ENCODE measurements at regions not wholly inside any gene's neighbourhood (a gene's known extent, or its start where the extent isn't known, plus 50 kb on each side); places are given as distances from the start of the nearest gene placed in this dataset.
"Not testable (repeated sequence)": the region's sequence is repeated elsewhere in the genome, so short reads cannot be mapped to it uniquely, and the experiment has no call there.

DNA sequence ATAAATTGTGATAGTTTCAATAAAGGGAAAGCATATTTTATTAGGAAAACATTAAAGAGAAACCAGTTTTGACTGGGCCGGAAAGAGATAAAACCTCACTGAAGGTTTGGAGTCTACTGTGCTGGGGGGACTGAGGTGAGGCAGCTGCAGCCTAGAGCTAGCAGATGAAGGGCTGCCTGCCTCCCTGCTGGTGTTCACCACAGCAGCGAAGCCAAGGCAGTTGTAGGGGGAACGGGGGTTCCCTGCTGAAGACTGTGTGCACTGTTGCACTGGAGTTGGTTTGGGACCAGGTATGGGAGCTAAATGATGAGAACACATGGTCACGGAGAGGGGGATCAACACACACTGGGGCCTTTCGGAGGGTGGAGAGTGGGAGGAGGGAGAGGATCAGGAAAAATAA lies 546.5 kb upstream of the SMIM31 start:
- no peak for DNase-seq

DNA sequence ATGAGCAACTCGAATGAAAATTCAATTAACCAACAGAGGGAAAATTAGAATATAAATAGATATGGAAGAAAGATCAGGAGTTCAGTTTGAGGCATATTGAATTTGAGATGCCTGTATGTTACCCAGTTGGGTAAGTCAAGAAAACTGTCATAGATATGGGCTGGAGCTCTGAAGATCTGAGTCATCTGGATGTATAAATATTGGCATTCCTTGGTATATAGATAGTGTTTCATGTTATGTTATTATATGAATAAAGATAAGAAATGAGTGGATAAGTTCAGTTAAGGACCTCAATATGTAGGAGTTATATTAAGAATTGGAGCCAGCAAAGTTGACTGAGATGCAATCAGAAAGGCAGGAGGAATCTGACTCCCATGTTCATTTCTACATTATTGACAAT lies 543.6 kb upstream of the SMIM31 start:
- DNase-seq, result no peak

DNA sequence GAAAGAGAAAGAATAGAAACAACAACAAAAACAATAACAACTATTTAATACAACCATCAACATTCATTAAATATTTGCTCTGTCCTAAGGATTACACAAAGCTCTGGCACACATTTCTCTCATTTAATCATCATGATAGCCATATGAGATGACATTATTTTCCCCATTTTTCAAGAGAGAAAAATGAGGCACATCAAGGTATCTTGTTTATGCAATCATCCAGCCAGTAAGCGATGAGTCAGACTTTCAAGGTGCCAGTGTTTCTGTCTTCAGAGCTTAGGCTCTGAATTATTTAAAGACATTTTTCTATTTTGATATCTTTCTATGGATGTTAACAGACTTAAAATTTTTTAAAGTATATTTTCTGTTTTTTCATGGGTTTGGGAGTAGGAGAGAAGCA lies 541.8 kb upstream of the SMIM31 start:
- DNase-seq, result no peak

DNA sequence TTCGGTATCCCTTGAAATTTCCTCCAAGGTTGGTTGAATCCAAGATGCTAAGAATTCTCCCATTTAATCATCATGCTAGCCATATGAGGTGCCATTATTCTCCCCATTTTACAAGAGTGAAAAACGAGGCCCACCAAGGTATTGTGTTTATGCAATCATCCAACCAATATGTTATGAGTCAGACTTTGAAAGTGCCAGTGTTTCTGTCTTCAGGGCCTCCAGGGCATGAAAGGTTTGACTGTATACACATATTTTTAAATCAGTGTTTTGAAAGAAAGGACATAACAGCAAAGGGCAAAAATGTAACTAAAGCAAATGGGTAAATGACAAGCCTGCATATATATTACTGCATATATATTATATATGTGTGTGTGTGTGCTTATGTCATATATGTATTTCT lies 541.2 kb upstream of the SMIM31 start:
- DNase-seq, result no peak

DNA sequence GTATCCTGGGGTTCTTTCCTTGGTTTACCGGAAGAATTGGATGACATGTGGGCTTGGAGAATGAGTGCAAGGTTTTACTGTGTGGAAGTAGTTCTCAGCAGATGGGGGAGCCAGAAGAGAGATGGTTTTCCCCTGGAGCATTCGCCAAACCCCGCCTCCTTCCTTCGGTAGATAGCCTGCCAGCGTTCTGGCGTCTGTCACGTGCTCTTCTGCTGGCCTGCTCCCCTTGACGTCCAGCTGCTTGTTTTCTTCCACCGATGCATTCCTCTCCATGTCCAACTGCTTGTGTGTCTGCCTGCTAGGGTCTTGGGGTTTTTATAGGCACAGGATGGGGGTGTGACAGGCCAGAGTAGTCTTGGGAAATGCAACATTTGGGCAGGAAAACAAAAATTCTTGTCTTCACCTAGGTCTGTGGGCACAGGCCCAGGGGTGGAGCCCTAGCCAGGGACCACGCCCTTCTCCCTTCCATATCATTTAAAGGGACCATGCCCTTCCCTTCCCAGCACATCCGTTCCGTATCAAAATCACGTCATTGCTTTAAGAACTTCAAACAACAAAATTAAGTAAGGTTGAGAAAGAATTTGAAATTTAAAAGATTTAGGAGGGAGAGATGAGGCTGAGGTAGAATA lies 538.7 kb upstream of the SMIM31 start:
- DNase-seq, result no peak

DNA sequence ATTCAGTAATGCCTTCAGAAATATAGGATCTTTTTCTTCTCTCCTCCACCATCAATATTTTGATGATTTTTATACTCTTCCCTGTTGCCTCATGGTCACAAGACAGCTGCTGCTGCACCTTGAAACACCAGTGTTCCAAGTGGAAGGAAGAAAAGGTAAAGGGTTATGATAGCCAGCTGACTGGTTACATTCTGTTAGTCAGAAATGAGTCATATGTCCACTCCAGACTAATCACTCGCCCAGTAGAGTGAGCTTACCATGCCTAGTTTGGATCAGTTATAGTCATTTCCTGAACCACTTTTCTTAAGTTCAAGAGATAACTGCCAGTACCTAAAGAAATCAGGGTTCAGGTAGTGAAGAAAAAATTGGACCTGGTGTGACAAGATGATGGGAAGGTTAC lies 532.3 kb upstream of the SMIM31 start:
- no peak for DNase-seq

DNA sequence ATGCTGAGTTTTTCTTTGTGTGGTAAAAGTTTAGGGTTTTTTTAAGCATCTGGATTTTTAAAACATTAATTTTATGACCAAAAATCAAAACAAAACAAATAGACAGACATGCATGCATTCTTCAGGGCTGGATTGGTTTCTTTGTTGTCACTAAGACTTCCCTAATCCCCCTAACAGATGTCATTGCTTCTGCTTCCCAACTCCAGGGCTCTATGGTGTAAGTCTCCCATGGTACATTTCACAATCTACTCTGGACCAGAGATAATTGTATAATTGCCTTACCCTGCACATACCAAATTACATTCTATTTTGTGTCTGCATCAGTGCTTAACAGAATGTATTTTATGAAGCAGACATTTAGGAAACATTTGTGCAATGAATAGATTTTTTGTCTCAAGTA lies 529.1 kb upstream of the SMIM31 start:
- DNase-seq, result no peak

DNA sequence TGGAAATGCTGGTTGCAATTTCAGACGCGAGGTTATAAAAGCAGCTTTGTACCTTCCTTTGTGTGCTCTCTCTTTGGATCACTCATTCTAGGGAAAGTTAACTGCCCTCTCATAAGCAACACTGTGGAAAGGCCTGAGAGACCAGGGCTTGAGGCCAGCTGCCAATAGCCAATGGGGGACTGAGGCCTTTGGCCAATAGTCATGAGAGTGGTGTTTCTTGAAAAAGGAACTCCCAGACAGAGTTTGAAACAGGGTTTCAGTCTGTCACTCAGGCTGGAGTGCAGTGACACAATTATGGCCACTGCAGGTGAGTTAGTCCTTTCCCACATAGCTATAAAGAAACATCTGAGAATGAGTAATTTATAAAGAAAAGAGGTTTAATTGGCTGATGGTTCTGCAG lies 524.7 kb upstream of the SMIM31 start:
- no peak for DNase-seq

DNA sequence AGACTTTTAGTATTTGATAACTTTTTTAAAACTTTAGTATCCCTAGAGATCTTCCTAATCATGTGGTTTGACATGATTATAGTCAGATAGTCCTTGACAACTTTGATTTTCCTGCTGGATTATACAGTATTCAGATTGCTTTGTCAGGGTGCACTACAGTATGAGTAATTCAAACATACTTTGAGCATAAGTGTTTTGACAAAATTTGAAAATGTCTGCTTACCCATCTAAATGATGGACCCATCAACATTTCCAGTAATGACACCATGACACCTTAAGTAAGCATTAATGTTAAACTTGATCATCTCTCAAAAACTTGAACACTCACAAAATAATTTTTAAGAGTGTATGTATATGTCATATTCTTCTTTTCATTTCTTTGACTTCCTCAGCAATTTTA lies 514.5 kb upstream of the SMIM31 start:
- DNase-seq, result no peak

DNA sequence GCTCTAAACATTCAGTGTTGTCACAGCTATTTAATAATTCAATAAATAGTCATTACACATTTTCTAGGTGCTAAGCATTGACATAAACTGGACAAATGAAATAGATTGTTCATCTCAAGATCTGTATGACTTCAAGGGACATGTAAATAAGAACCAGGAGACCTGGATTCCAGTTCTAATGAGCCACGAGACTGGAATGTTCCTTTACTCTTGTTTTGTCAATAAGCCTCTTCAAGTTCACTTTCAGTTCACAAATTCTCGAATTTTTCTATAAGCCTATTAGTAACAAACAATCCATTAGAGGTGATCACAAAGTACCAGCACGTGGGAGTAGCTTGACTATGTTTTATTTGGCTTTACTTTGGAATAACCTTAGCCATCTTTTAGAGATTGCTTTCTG lies 514.0 kb upstream of the SMIM31 start:
- no peak for DNase-seq

DNA sequence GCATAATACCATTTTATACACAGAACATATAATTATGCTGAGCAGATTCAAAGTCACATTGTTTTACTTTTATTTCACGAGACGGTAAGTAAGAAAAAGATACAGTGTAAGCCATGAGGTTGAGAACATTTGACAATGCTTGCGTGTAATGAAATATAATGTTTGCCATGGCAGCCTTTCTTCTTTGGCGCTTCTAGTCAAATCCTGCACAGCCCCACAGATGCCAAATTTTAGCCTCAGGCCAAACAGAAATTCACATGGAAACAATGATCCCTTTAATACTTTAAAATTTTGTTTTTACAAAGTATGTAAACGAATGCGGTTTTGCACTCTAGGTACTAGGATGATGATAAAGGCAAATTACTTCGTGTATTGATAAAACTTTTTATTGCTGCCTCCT lies 502.7 kb upstream of the SMIM31 start:
- no peak for DNase-seq

DNA sequence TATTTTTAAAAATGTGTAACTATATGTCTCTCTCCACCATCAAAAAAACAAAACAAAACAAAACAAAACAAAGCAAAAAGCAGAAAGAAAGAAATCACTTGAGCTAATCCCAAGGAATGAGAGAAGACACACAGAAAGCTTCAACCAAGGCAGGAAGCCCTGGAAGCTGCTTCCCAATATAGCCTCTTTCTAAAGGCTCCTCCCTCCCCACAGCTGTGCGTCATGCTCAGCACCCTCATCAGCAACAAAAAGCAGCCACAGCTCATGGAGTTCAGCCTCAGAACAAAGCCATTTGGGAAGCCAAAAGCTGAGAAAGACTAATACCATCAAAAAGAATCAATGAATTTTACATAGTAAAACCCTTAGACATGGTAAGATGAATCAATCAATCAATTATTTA lies 501.6 kb upstream of the SMIM31 start:
- DNase-seq, result no peak

DNA sequence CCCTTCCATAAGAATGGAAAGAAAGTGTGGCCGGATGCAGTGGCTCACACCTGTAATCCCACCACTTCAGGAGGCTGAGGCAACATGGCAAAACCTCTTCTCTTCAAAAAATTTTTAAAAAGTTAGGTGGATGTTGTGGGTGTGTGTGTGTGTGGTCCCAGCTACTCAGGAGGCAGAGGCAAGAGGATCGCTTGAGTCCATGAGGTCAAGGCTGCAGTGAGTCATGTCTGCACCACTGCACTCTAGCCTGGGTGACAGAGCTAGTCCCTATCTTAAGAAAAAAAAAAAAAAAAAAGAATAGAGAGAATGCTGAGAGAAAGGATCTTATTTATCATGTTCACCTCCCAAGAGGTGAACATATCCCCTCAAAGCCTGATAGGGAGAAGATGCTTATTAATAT lies 492.1 kb upstream of the SMIM31 start:
- no peak for DNase-seq

DNA sequence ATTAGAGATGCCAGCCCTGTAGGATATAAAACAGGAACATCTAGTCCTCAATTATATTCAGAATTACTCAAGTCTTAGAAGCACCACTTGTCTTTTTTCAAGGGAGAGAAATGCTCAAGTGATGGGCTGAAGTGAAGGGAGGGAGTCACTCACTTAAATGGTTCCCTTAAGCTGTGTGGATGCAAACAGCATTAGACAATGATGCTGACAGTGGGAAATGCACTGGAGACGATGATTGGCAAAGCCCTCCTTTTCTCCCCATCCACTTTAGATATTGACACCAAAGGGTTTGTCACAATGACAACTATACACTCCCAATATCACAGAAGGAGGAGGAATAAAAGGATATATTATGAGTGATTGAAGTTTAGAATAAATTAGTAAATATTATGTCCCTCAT lies 491.4 kb upstream of the SMIM31 start:
- not testable (repeated sequence) for DNase-seq

DNA sequence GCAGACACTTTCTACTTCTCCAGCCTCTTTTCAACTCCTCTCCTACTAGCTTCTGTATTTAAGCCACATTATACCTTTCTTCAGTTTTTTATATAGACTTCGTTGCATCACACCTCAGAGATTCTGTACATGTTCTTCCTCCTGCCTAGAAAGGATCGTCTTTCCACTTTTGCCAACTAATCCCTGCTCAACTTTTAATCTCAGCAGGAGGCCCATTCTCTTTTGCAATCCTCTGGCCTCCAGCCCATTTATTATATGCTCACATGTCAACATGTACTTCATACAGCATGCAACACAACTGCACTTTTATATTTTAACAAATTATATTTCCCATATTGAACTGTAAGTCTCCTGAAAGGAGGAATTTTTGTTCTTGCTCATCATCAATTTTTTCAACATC lies 476.5 kb upstream of the SMIM31 start:
- DNase-seq, result not testable (repeated sequence)

DNA sequence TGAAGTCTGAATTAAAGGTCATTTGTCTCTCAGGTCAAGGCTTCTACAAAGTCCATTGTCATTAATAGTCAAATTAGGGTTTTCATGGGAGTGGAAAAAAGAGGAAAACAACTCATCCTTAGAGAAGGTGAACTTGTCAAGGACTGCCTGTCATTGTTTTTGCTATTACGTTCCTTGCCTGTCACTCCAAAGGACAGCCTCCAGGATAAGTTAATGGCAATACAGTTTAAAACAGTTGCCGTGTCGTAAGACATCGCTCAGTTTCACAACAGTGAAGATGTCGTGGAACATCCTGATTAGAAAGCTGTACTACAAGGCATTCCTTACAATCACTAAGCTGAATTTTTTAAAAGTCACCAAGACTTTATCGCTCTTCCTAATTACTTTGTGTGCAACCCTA lies 466.8 kb upstream of the SMIM31 start:
- DNase-seq, result no peak

DNA sequence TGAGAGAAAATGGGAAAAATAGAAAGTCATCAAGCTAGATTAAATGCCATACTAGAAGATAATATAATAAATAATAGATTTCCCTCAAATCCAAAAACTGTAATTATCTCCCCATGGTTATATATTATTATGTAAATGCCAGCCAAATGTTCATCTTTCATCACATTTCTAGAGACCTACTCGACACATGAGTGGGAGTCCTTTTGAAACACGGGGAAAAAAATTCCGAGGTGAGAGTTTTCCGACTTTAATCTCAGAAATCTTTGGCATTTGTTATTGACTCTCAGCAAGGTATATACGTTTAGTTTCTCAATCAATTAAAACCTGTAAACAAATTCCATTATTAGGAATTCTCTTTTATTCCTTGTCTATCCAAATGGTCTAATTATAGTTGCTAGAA lies 465.4 kb upstream of the SMIM31 start:
- no peak for DNase-seq

DNA sequence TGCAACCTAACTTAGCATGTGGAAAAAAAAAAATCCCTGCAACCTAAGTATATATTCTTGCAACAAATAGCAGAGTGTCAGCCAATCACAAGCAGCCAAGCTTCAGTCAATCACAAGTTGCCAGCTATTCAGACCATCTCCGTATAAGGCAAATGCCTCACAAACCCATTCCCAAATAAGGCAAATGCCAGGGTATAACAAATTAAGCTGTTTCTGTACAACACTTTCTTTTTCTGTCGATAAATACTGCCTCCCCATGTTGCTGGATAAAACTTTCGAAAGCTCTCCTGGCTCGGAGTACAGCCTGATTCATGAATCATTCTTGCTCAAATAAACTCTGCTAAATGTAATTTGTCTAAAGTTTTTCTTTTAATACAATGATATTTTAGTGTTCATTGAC lies 460.7 kb upstream of the SMIM31 start:
- DNase-seq, result no peak

DNA sequence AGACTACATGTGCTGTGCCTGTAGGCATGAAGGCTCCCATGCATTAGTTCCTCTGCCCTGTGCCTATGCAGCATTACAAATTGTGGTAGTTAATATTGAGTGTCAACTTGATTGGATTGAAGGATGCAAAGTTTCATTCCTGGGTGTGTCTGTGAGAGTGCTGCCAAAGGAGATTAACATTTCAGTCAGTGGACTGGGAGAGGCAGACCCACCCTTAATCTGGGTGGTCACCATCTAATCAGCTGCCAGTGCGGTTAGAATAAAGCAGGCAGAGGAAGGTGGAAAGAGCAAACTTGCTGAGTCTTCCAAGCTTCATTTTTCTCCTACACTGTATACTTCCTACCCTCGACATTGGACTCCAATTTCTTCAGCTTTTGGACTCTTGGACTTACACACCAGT lies 460.2 kb upstream of the SMIM31 start:
- DNase-seq, result no peak

DNA sequence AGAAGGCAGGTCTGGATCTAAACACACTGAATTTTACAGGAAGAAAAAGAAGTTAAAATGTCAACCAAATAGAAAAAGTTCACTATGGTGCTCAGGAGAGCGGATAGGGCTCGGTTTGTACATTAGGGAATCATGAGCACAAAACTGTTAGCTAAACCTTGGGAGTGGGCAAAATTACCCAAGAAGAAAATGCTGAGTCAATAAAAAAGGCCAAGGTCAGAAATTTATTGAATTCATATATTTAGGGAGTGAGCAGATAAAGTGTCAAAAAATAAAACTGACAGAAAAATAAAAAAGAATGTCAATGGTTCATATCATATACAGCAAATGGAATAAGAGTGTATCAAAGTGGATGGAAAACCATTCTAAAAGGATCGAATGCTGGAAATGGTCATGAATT lies 452.5 kb upstream of the SMIM31 start:
- DNase-seq, result no peak

DNA sequence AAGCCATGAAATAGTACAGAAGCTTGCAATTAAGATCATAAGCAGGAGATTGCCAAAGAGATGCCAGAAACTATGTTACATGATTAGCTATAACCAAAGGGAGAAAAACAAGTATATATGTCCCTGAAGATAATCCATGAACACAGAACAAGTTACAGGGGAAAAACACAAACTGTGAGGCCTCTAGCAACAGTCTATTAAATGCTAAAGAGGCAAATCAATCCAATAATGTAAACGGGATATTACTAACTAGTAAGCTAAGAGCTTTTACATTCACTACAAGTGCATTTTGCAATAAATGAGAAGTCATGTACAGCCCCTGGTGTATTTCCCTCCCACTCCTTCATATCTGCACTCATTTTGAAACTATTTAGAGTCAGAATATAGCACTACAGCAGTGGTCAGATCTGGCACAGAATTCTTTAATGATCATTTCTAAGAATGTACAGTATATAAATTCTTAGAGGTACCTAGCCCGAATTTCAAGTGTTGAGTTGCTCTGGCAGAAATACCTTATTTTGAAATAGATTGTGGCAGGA lies 449.8 kb upstream of the SMIM31 start:
- no peak for DNase-seq

DNA sequence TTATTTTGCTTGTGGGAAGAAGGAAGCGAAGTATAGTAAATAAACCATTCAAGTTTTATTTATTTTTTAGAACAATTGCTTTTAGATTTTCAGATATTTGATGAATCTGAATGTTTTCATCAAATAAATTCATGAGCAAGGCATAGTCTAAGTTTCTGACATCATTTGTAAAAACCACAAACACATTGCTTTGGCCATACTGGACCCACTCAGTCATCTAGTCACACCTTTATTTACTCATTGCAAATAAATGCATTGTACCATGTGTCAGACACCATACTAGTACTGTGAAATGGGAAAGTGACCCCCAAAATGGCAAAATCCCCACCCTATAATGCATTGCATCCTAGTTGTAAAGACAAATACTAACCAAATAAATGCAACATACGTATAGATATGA lies 449.1 kb upstream of the SMIM31 start:
- DNase-seq, result no peak

DNA sequence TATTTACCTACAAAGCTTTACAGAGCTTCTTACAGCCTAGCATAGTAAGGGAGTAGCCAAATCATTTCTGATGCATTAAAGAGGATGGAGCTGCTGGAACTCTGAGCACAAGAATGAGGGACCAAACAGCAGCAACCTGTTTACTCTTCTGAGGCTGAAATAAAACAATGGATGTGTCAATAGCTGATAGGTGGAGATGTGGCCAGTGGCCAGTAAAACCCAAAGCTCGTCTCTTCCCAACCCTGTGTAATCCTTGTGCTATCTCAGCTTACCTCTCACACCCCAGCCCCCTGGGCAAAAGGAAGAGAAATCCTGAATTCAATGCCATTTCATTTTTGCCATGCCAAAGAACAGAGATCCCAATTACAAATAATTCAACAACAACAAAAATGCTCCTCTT lies 446.7 kb upstream of the SMIM31 start:
- no peak for DNase-seq

DNA sequence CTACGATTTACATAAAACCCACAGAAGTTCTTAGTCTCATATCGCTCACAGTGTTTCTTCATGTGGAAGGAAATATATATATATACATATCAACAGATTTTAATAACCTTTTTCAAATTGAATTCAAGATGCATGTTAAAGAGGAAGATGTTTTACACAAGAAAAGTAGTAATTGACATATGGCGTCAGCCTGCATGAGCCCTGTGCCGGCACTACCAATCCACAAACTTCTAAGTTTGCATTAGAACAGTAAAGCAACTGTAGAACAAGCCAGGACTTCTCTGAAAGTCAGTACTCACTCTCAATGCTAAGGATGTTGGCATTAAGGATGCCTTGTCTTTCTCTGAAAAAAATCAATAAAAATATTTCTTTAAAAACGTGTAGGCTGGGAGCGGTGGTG lies 441.3 kb upstream of the SMIM31 start:
- DNase-seq, result no peak

DNA sequence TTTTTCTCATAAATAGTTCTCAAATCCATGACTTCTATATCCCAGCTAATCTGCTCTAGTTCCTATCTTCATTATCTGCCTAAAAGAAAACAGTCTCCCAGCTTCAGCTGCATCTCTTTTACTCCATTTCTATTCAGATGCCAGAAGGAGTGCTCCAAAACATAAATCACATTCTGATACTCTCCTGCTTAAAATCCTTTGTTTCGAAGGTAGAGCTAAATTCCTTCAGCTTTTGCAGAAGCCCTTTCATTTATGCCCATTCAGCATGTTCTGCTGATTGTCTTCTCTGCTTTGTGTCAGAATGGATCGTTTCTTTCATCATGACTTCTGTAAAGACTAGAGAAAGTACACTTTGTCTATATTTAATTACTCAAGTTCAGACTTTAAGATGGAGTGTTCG lies 440.1 kb upstream of the SMIM31 start:
- no peak for DNase-seq
